ENCODE measurements at regions not wholly inside any gene's neighbourhood (a gene's known extent, or its start where the extent isn't known, plus 50 kb on each side); places are given as distances from the start of the nearest gene placed in this dataset.

- TF ChIP-seq CTCF (IDR thresholded peaks at IDR 0.05) (no peak), POLR2A (IDR thresholded peaks at IDR 0.05) (no peak)
- peak in 3 of 4 donors; percentile 45 to 86 (median 85) for ATAC-seq
These were observed 104.5 kb upstream of the LMO4 start for GRCh38 chr1:87224201-87224600.

GRCh38 chr1:87225171-87225570, 103.5 kb upstream of the LMO4 start:
- H3K27ac ChIP-seq = no peak overlapping the region
- H3K4me3 ChIP-seq = no peak overlapping the region
- TF ChIP-seq CTCF (IDR thresholded peaks at IDR 0.05) = no peak
- TF ChIP-seq POLR2A (IDR thresholded peaks at IDR 0.05) = no peak
- 86 to 96% (median 92%) methylated on average over 3 of the region's 3 CpGs for WGBS, 4 donors
- H3K27me3 ChIP-seq = no peaks in the 10 kb centered on the region
- peaks cover 0 to 11% (median 0%) of the 10 kb centered on the region in 12 donors for H3K9me3 ChIP-seq
- no peaks in the 10 kb centered on the region for H3K36me3 ChIP-seq
- DNase-seq (no peak), ATAC-seq (no peak)
- H3K4me1 ChIP-seq = peaks cover 0 to 13% (median 0%) of the 10 kb centered on the region in 12 donors
- intact Hi-C loops (cut with DNase I) = no loop called here

More at GRCh38 chr1:87224201-87224600, 104.5 kb upstream of the LMO4 start:
- no peaks in the 10 kb centered on the region for H3K27me3 ChIP-seq
- intact Hi-C loops (cut with DNase I) = no loop called here
- H3K36me3 ChIP-seq = no peaks in the 10 kb centered on the region
- no peak overlapping the region for H3K4me3 ChIP-seq
- WGBS, 4 donors = 74 to 82% (median 77%) methylated on average over 2 of the region's 2 CpGs
- H3K4me1 ChIP-seq = peaks cover 0 to 13% (median 0%) of the 10 kb centered on the region in 12 donors
- peak overlapping the region in 2 of 12 donors; percentile 42 to 52 for H3K27ac ChIP-seq
- DNase-seq = no peak
- peaks cover 0 to 11% (median 0%) of the 10 kb centered on the region in 12 donors for H3K9me3 ChIP-seq

GRCh38 chr1:87226341-87226760, 102.3 kb upstream of the LMO4 start:
- 14 to 28% (median 21%) methylated on average over 8 of the region's 8 CpGs for WGBS, 4 donors
- intact Hi-C loops (cut with DNase I) = no loop called here
- ATAC-seq = peak in 3 of 4 donors; percentile 73 to 92 (median 85)
- Histone ChIP-seq H3K9me3 (peaks cover 0 to 11% (median 0%) of the 10 kb centered on the region in 12 donors), H3K27me3 (no peaks in the 10 kb centered on the region), H3K4me3 (no peak overlapping the region), H3K4me1 (peaks cover 0 to 13% (median 0%) of the 10 kb centered on the region in 12 donors), H3K27ac (peak overlapping the region in 4 of 12 donors; percentile 45 to 76 (median 61)), H3K36me3 (no peaks in the 10 kb centered on the region)
- TF ChIP-seq CTCF (IDR thresholded peaks at IDR 0.05) = no peak
- no peak for TF ChIP-seq POLR2A (IDR thresholded peaks at IDR 0.05)
- peak; percentile 46 to 77 (median 72) for DNase-seq

GRCh38 chr1:87227651-87228050, 101.0 kb upstream of the LMO4 start:
- H3K4me1 ChIP-seq = peaks cover 0 to 13% (median 0%) of the 10 kb centered on the region in 12 donors
- ATAC-seq (no peak), DNase-seq (no peak)
- TF ChIP-seq POLR2A (IDR thresholded peaks at IDR 0.05) (no peak), CTCF (IDR thresholded peaks at IDR 0.05) (no peak)
- no peak overlapping the region for H3K27ac ChIP-seq
- peaks cover 0 to 11% (median 0%) of the 10 kb centered on the region in 12 donors for H3K9me3 ChIP-seq
- no peak overlapping the region for H3K4me3 ChIP-seq
- intact Hi-C loops (cut with DNase I) = no loop called here
- 83 to 89% (median 87%) methylated on average over 3 of the region's 3 CpGs for WGBS, 4 donors
- no peaks in the 10 kb centered on the region for H3K27me3 ChIP-seq
- no peaks in the 10 kb centered on the region for H3K36me3 ChIP-seq
